Hepatocyte (in vitro differentiated cells): ENCODE measurements at regions not wholly inside any gene's neighbourhood (a gene's known extent, or its start where the extent isn't known, plus 50 kb on each side); places are given as distances from the start of the nearest gene placed in this dataset.

Experiments used
- DNase-seq: peaks from one replicate; pipeline ENCODE4 v3.0.0-alpha.2; 2016; ENCODE audit warnings: low spot score
- H2AFZ ChIP-seq: fragments of 200-600 bp; sonication (generic); 2 replicates; pipeline ENCODE4 v1.6.0; 2016; ENCODE audit warnings: antibody characterized with exemption, mild to moderate bottlenecking
- H3K27ac ChIP-seq: fragments of 200-600 bp; sonication (generic); 2 replicates; pipeline ENCODE4 v1.5.1; 2016; ENCODE audit warnings: mild to moderate bottlenecking
- H3K27me3 ChIP-seq: fragments of 200-600 bp; sonication (generic); 2 replicates; pipeline ENCODE4 v1.6.1; 2016
- H3K36me3 ChIP-seq: fragments of 200-600 bp; sonication (generic); replicated peaks from 2 replicates; pipeline ENCODE4 v1.5.1; 2016; ENCODE audit warnings: low read depth; ENCODE audit not compliant: insufficient read depth
- H3K4me1 ChIP-seq: fragments of 200-600 bp; sonication (generic); 2 replicates; pipeline ENCODE4 v1.5.1; 2016; ENCODE audit warnings: mild to moderate bottlenecking, moderate library complexity; ENCODE audit not compliant: insufficient read depth
- H3K4me2 ChIP-seq: fragments of 200-600 bp; sonication (generic); 2 replicates; pipeline ENCODE4 v1.6.0; 2016
- H3K4me3 ChIP-seq: fragments of 200-600 bp; sonication (generic); 2 replicates; pipeline ENCODE4 v1.5.1; 2016; ENCODE audit warnings: mild to moderate bottlenecking
- H3K79me2 ChIP-seq: fragments of 200-600 bp; sonication (generic); 2 replicates; pipeline ENCODE4 v1.6.0; 2017; ENCODE audit warnings: mild to moderate bottlenecking
- H3K9me2 ChIP-seq: fragments of 200-600 bp; sonication (generic); replicated peaks from 2 replicates; pipeline ENCODE4 v1.6.0; 2017; ENCODE audit warnings: mild to moderate bottlenecking; ENCODE audit not compliant: insufficient read depth
- H3K9me3 ChIP-seq: fragments of 200-600 bp; sonication (generic); 2 replicates; pipeline ENCODE4 v1.5.1; 2016; ENCODE audit warnings: low read depth, mild to moderate bottlenecking
- H4K20me1 ChIP-seq: fragments of 200-600 bp; sonication (generic); 2 replicates; pipeline ENCODE4 v1.6.0; 2016; ENCODE audit warnings: mild to moderate bottlenecking; ENCODE audit not compliant: insufficient read depth, poor library complexity, severe bottlenecking
- EZH2 ChIP-seq: fragments of 200-600 bp; sonication (generic); IDR thresholded peaks from 2 replicates; pipeline ENCODE4 v1.6.1; 2016; ENCODE audit warnings: antibody characterized with exemption, mild to moderate bottlenecking, borderline replicate concordance
- EZH2phosphoT487 ChIP-seq: fragments of 200-600 bp; sonication (generic); IDR thresholded peaks from one replicate; pipeline ENCODE4 v1.6.1; 2018; ENCODE audit warnings: antibody characterized with exemption, mild to moderate bottlenecking, low read depth, moderate library complexity; ENCODE audit not compliant: unreplicated experiment, severe bottlenecking
- WGBS: methylation state at CpG from one replicate; pipeline ENCODE4 v1.1.6; 2016; ENCODE audit warnings: low lambda C conversion rate; ENCODE audit errors: missing lambda C conversion rate; 5-methylcytosine and 5-hydroxymethylcytosine counted together
- TF ChIP-seq, protein P1 (sequence below): fragments of 200-600 bp; sonication (generic); IDR thresholded peaks from 2 replicates; pipeline ENCODE4 v1.5.1; 2016; ENCODE audit warnings: antibody characterized with exemption, mild to moderate bottlenecking; ENCODE audit not compliant: poor library complexity

- WGBS = 88% methylated on average over 3 of the region's 3 CpGs
- Histone ChIP-seq H3K4me1 (no peaks in the 10 kb centered on the region), H2AFZ (no peak overlapping the region)
These were observed 212.2 kb downstream of the CDC5L start for GRCh38 chr6:44599672-44600071.

DNA sequence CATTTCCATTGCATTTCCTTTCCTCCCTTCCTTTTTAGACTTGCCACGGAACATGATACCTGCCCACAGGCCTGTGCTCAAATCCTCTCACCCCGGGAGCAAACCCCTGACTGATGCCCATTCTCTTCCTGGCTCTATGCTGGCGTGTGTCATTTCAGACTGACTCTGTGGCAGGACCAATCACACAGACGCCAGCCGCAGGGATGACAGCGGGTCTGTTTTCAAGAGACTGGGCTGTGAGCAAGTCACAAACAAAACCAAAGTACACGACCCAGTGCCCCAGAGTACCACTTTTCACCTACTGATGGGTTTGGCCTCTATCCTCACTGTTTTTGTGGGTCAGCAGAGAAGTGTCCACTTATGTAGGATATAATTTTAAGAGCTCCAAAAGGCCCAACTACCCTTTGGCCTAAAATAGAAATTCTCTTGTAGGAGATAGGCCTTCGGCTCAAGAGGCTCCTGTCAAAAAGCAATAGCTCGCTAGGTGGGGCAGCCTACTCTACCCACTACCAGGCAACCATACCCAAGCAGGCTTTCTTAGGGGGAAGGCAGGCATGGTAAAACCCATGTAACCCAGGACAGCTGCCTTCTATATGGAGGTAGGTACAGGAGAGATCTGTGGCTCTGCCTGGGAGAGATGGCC is 215.7 kb downstream of the CDC5L start:
- Histone ChIP-seq H3K9me3 (no peaks in the 10 kb centered on the region), H2AFZ (no peak overlapping the region), H4K20me1 (no peaks in the 10 kb centered on the region), H3K4me3 (no peak overlapping the region), H3K79me2 (no peaks in the 10 kb centered on the region), H3K27ac (no peak overlapping the region), H3K36me3 (no peaks in the 10 kb centered on the region), H3K4me1 (no peaks in the 10 kb centered on the region), H3K9me2 (no peaks in the 10 kb centered on the region), H3K4me2 (no peak overlapping the region), H3K27me3 (no peaks in the 10 kb centered on the region)
- no peak for DNase-seq
- 78% methylated on average over 9 of the region's 9 CpGs for WGBS
- TF ChIP-seq EZH2 (no peak), EZH2phosphoT487 (no peak)
- TF ChIP-seq, protein P1, sequence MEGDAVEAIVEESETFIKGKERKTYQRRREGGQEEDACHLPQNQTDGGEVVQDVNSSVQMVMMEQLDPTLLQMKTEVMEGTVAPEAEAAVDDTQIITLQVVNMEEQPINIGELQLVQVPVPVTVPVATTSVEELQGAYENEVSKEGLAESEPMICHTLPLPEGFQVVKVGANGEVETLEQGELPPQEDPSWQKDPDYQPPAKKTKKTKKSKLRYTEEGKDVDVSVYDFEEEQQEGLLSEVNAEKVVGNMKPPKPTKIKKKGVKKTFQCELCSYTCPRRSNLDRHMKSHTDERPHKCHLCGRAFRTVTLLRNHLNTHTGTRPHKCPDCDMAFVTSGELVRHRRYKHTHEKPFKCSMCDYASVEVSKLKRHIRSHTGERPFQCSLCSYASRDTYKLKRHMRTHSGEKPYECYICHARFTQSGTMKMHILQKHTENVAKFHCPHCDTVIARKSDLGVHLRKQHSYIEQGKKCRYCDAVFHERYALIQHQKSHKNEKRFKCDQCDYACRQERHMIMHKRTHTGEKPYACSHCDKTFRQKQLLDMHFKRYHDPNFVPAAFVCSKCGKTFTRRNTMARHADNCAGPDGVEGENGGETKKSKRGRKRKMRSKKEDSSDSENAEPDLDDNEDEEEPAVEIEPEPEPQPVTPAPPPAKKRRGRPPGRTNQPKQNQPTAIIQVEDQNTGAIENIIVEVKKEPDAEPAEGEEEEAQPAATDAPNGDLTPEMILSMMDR = no peak

More at GRCh38 chr6:44599672-44600071, 212.2 kb downstream of the CDC5L start:
- Histone ChIP-seq H3K36me3 (no peaks in the 10 kb centered on the region), H3K4me3 (no peak overlapping the region), H3K27me3 (no peaks in the 10 kb centered on the region), H3K9me2 (no peaks in the 10 kb centered on the region), H3K27ac (no peak overlapping the region), H4K20me1 (no peaks in the 10 kb centered on the region), H3K4me2 (no peak overlapping the region), H3K9me3 (no peaks in the 10 kb centered on the region), H3K79me2 (no peaks in the 10 kb centered on the region)
- TF ChIP-seq, protein P1 = no peak
- no peak for DNase-seq

- TF ChIP-seq EZH2 (no peak), EZH2phosphoT487 (no peak)
- TF ChIP-seq, protein P1 = no peak
- Histone ChIP-seq H3K4me3 (no peak overlapping the region), H3K36me3 (no peaks in the 10 kb centered on the region), H3K9me2 (no peaks in the 10 kb centered on the region), H3K4me2 (no peak overlapping the region), H3K4me1 (no peaks in the 10 kb centered on the region), H3K27ac (no peak overlapping the region), H3K27me3 (no peaks in the 10 kb centered on the region), H3K79me2 (no peaks in the 10 kb centered on the region), H4K20me1 (no peaks in the 10 kb centered on the region), H2AFZ (no peak overlapping the region), H3K9me3 (no peaks in the 10 kb centered on the region)
- DNase-seq = no peak
- WGBS = 68% methylated on average over 8 of the region's 8 CpGs
These were observed 219.0 kb downstream of the CDC5L start for GRCh38 chr6:44606504-44606903.

GRCh38 chr6:44606976-44607375 is 219.5 kb downstream of the CDC5L start:
- Histone ChIP-seq H2AFZ (no peak overlapping the region), H3K36me3 (no peaks in the 10 kb centered on the region), H3K9me2 (no peaks in the 10 kb centered on the region), H3K4me3 (no peak overlapping the region), H3K9me3 (no peaks in the 10 kb centered on the region), H3K27ac (no peak overlapping the region), H3K27me3 (no peaks in the 10 kb centered on the region), H3K4me1 (no peaks in the 10 kb centered on the region), H3K4me2 (no peak overlapping the region), H4K20me1 (no peaks in the 10 kb centered on the region), H3K79me2 (no peaks in the 10 kb centered on the region)
- DNase-seq = no peak
- WGBS = 91% methylated on average over 6 of the region's 6 CpGs
- TF ChIP-seq EZH2 = no peak
- TF ChIP-seq, protein P1 = no peak
- no peak for TF ChIP-seq EZH2phosphoT487
